Right renal pelvis (tissue), 4 donors: ENCODE measurements at regions not wholly inside any gene's neighbourhood (a gene's known extent, or its start where the extent isn't known, plus 50 kb on each side); places are given as distances from the start of the nearest gene placed in this dataset.

Experiments used
- DNase-seq, 4 donors: peaks; one replicate each; pipeline ENCODE4 v3.0.0-alpha.2; 2013; ENCODE audit warnings: low read depth in 4 of 4, low spot score in 3 of 4, missing footprints in 1 of 4

GRCh38 chr9:80883826-80884579 is 805.3 kb downstream of the TLE1 start:
- DNase-seq: no peak

- DNase-seq: no peak
These were observed 805.9 kb downstream of the TLE1 start for GRCh38 chr9:80883426-80883825.

- DNase-seq: no peak
These were observed 807.4 kb downstream of the TLE1 start for GRCh38 chr9:80881940-80882339.

- no peak for DNase-seq
These were observed 808.0 kb downstream of the TLE1 start for GRCh38 chr9:80881320-80881719.

- DNase-seq: no peak
These were observed 810.8 kb downstream of the TLE1 start for GRCh38 chr9:80878556-80878955.

GRCh38 chr9:80875947-80876346 is 813.4 kb downstream of the TLE1 start:
- DNase-seq: no peak

- DNase-seq: no peak
These were observed 815.1 kb downstream of the TLE1 start for GRCh38 chr9:80874276-80874675.

GRCh38 chr9:80873861-80874260 is 815.5 kb downstream of the TLE1 start:
- DNase-seq: no peak

GRCh38 chr9:80871596-80871995 is 817.8 kb downstream of the TLE1 start:
- DNase-seq: no peak

GRCh38 chr9:80867731-80868130 is 821.6 kb downstream of the TLE1 start:
- no peak for DNase-seq

- DNase-seq: no peak
These were observed 822.6 kb downstream of the TLE1 start for GRCh38 chr9:80866576-80867227.

GRCh38 chr9:80866121-80866520 is 823.2 kb downstream of the TLE1 start:
- DNase-seq: no peak

- peak in 2 of 4 donors; percentile 11 to 33 for DNase-seq
These were observed 846.3 kb downstream of the TLE1 start for GRCh38 chr9:80843028-80843427.

GRCh38 chr9:80842389-80842788 is 847.0 kb downstream of the TLE1 start:
- peak in 3 of 4 donors; percentile 1 to 15 (median 12) for DNase-seq

- DNase-seq: no peak
These were observed 847.5 kb downstream of the TLE1 start for GRCh38 chr9:80841888-80842287.

GRCh38 chr9:80839821-80840675 is 849.3 kb downstream of the TLE1 start:
- no peak for DNase-seq

GRCh38 chr9:80836013-80836412 is 853.3 kb downstream of the TLE1 start:
- no peak for DNase-seq

GRCh38 chr9:80831751-80832150 is 857.6 kb downstream of the TLE1 start:
- no peak for DNase-seq

GRCh38 chr9:80811656-80812055 is 877.7 kb downstream of the TLE1 start:
- no peak for DNase-seq

- DNase-seq: no peak
These were observed 878.3 kb downstream of the TLE1 start for GRCh38 chr9:80811003-80811402.

- DNase-seq: no peak
These were observed 882.7 kb downstream of the TLE1 start for GRCh38 chr9:80806671-80807070.
